Sigmoid colon (tissue), 3 donors: ENCODE measurements at regions not wholly inside any gene's neighbourhood (a gene's known extent, or its start where the extent isn't known, plus 50 kb on each side); places are given as distances from the start of the nearest gene placed in this dataset.

Experiments
- CTCF ChIP-seq, 4 experiments: fragments of 450-650 bp in 3 of 4; fragments of 200-600 bp in 1 of 4; IDR thresholded peaks; one replicate each; pipeline ENCODE4 v1.5.1; 2016 to 2019; ENCODE audit warnings: antibody characterized with exemption in 4 of 4, mild to moderate bottlenecking in 3 of 4, moderate library complexity in 2 of 4
- POLR2A ChIP-seq, 2 donors: fragments of 450-650 bp; IDR thresholded peaks; one replicate each; pipeline ENCODE4 v1.6.1; 2016; ENCODE audit warnings: antibody characterized with exemption in 2 of 2, mild to moderate bottlenecking in 2 of 2, moderate library complexity in 2 of 2

GRCh38 chr15:87722941-87723691, 533.4 kb downstream of the NTRK3 start:
- TF ChIP-seq POLR2A (IDR thresholded peaks at IDR 0.05) (no peak), CTCF (IDR thresholded peaks at IDR 0.05) (no peak)
